Kidney (tissue), 13 donors: ENCODE measurements at regions not wholly inside any gene's neighbourhood (a gene's known extent, or its start where the extent isn't known, plus 50 kb on each side); places are given as distances from the start of the nearest gene placed in this dataset.
A peak's percentile ranks its signal among the peaks of the same experiment; 100 is the strongest.

Experiments
- DNase-seq, 5 donors: peaks; one replicate each; pipeline ENCODE4 v3.0.0-alpha.2; 2013 to 2020
- FAIRE-seq: peaks from 2 replicates; lab custom pipeline; 2012; peaks lifted over from hg19 to GRCh38; lab: Jason Lieb, UNC
- H3K27ac ChIP-seq, 2 donors: one replicate each; pipeline ENCODE4 v1.7.0; 2013; ENCODE audit warnings: low read depth in 2 of 2, low read length in 2 of 2, inconsistent platforms in 1 of 2
- H3K27me3 ChIP-seq: one replicate; pipeline ENCODE4 v1.7.1; 2013; ENCODE audit warnings: low read length, inconsistent platforms; ENCODE audit not compliant: control insufficient read depth, insufficient read depth
- H3K36me3 ChIP-seq, 3 donors: one replicate each; pipeline versions ENCODE4 v1.7.0 to v1.7.1; 2013; ENCODE audit warnings: low read length in 3 of 3, control low read depth in 1 of 3, inconsistent platforms in 1 of 3; ENCODE audit not compliant: insufficient read depth in 3 of 3, control insufficient read depth in 2 of 3
- H3K4me1 ChIP-seq, 3 donors: one replicate each; pipeline versions ENCODE4 v1.7.0 to v1.7.1; 2013; ENCODE audit warnings: low read length in 3 of 3, inconsistent platforms in 1 of 3, low read depth in 1 of 3; ENCODE audit not compliant: control insufficient read depth in 2 of 3, insufficient read depth in 2 of 3
- H3K4me3 ChIP-seq, 3 donors: one replicate each; pipeline versions ENCODE4 v1.7.0 to v1.8.1; 2013; ENCODE audit warnings: low read length in 3 of 3, control low read depth in 1 of 3, inconsistent platforms in 1 of 3
- H3K9ac ChIP-seq, 3 donors: one replicate each; pipeline versions ENCODE4 v1.7.0 to v1.7.1; 2013; ENCODE audit warnings: low read length in 3 of 3, control low read depth in 1 of 3, inconsistent platforms in 1 of 3
- H3K9me3 ChIP-seq, 3 donors: one replicate each; pipeline versions ENCODE4 v1.7.0 to v1.7.1; 2013; ENCODE audit warnings: low read length in 3 of 3, control low read depth in 1 of 3, inconsistent platforms in 1 of 3; ENCODE audit not compliant: control insufficient read depth in 2 of 3, insufficient read depth in 1 of 3
- CTCF ChIP-seq: IDR thresholded peaks from 3 replicates; pipeline ENCODE4 v1.5.1; 2012; ENCODE audit warnings: mild to moderate bottlenecking, moderate library complexity, borderline replicate concordance; ENCODE audit not compliant: insufficient read depth; ENCODE audit errors: extremely low read depth
- intact Hi-C: fragments of 100-400 bp; cut with DNase I; formaldehyde crosslinking; loops from one replicate; pipeline ENCODE4 v1.11.1; 2022
- donor health status: control.
- donor health status: control.
- donor health status: control.
- donor health status: control.
- donor health status: control.
- donor health status: DM: yes; HTN: yes; CAD: no.
- donor health status: Normal renal cell carcinoma (clear cell type).

DNA sequence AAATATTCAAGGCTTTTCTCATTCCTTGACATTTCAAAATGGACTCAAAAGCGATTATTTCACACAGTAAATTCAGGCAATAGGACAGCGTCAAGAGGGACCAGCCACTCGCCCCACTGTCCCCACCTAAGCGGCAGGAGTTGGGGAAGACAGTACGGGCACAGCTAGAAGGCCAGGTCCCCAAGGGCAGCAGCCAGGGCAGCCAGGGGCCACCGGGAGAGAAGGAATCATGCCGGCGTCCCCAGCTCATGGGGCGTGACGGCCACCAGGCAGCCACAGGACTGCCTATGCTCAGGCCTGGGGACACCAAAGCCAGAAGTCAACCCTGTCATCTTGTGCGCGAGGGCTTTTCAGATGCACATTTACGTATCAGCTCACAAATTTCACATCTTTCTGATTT lies 225.7 kb upstream of the PPP2R2D start:
- no peak for FAIRE-seq
- Histone ChIP-seq H3K9me3 (peaks cover 0 to 12% (median 0%) of the 10 kb centered on the region in 3 donors), H3K9ac (no peak overlapping the region), H3K27me3 (no peaks in the 10 kb centered on the region), H3K4me1 (no peaks in the 10 kb centered on the region), H3K36me3 (no peaks in the 10 kb centered on the region), H3K4me3 (no peak overlapping the region), H3K27ac (no peak overlapping the region)
- intact Hi-C loops: no loop called here
- DNase-seq: peak in 1 of 5 donors; percentile 35
- TF ChIP-seq CTCF: no peak

- no peak for FAIRE-seq
These were observed 224.6 kb upstream of the PPP2R2D start for GRCh38 chr10:131676046-131676799.

DNA sequence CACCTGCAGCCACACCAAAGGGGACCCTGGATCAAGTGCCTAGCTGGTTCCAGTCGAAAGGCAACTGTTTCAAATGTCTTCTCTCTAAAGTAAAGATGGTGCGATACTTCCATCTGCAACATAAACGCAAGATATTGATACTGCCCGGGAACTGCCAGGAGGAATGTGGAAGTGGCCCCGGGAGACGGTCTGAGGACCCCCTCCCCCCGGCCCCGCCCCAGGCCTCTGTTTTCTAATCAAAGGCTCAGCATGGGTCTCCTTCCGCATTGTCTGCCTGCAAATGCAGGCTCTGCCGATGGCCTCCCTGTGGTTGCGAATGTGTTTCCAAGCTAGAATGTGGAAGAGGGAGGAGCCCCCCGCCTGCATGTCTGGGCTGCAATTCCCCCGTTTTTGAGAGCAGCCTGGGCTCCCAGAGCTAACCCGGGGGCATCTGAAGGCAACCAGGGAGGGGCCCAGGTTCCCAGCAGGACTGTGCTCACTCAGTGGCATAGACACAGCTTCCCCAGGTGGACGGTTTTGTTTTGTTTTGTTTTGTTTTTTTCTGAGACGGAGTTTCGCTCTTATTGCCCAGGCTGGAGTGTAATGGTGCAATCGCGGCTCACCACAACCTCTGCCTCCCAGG lies 223.9 kb upstream of the PPP2R2D start:
- no peaks in the 10 kb centered on the region for H3K36me3 ChIP-seq
- no peak overlapping the region for H3K9ac ChIP-seq
- no peaks in the 10 kb centered on the region for H3K27me3 ChIP-seq
- no peaks in the 10 kb centered on the region for H3K4me1 ChIP-seq
- H3K9me3 ChIP-seq: peaks cover 0 to 9% (median 0%) of the 10 kb centered on the region in 3 donors
- H3K4me3 ChIP-seq: no peak overlapping the region
- DNase-seq (peak in 1 of 5 donors; percentile 19), FAIRE-seq (no peak)
- intact Hi-C loops: no loop called here
- no peak overlapping the region for H3K27ac ChIP-seq
- TF ChIP-seq CTCF: no peak

More at GRCh38 chr10:131676046-131676799, 224.6 kb upstream of the PPP2R2D start:
- H3K27me3 ChIP-seq: no peaks in the 10 kb centered on the region
- H3K4me1 ChIP-seq: no peaks in the 10 kb centered on the region
- no peak overlapping the region for H3K27ac ChIP-seq
- H3K9ac ChIP-seq: no peak overlapping the region
- H3K4me3 ChIP-seq: no peak overlapping the region
- DNase-seq: peak in 1 of 5 donors; percentile 33
- intact Hi-C loops: no loop called here
- no peaks in the 10 kb centered on the region for H3K36me3 ChIP-seq
- peaks cover 0 to 12% (median 0%) of the 10 kb centered on the region in 3 donors for H3K9me3 ChIP-seq
- no peak for TF ChIP-seq CTCF
